Suppressor macrophage treated with lipopolysaccharide for 1 hour (primary cell): ENCODE measurements at regions not wholly inside any gene's neighbourhood (a gene's known extent, or its start where the extent isn't known, plus 50 kb on each side); places are given as distances from the start of the nearest gene placed in this dataset.
"Not testable (repeated sequence)": the region's sequence is repeated elsewhere in the genome, so short reads cannot be mapped to it uniquely, and the experiment has no call there.

ENCODE experiments used
- DNase-seq, 3 donors: peaks; one replicate each; pipeline ENCODE4 v3.0.0-alpha.2; 2020 to 2022

GRCh38 chr12:5166976-5167375 is 123.3 kb downstream of the KCNA5 start:
- DNase-seq = no peak

GRCh38 chr12:5168148-5168547 is 124.5 kb downstream of the KCNA5 start:
- DNase-seq = no peak

GRCh38 chr12:5170844-5171243 is 127.2 kb downstream of the KCNA5 start:
- DNase-seq = no peak

GRCh38 chr12:5171701-5172100 is 128.0 kb downstream of the KCNA5 start:
- DNase-seq = peak; percentile 25 to 49 (median 42)

GRCh38 chr12:5172886-5173285 is 129.2 kb downstream of the KCNA5 start:
- DNase-seq = no peak

GRCh38 chr12:5173511-5174011 is 129.9 kb downstream of the KCNA5 start:
- no peak for DNase-seq

- not testable (repeated sequence) for DNase-seq
Measured at GRCh38 chr12:5175415-5175814, 131.7 kb downstream of the KCNA5 start.

- peak; percentile 73 to 77 (median 76) for DNase-seq
Measured at GRCh38 chr12:5176036-5176435, 132.4 kb downstream of the KCNA5 start.

GRCh38 chr12:5177096-5177495 is 133.4 kb downstream of the KCNA5 start:
- no peak for DNase-seq

- no peak for DNase-seq
Measured at GRCh38 chr12:5177731-5178130, 134.1 kb downstream of the KCNA5 start.

GRCh38 chr12:5178571-5178970 is 134.9 kb downstream of the KCNA5 start:
- DNase-seq = no peak

GRCh38 chr12:5180496-5180895 is 136.8 kb downstream of the KCNA5 start:
- no peak for DNase-seq

GRCh38 chr12:5184186-5184585 is 140.5 kb downstream of the KCNA5 start:
- no peak for DNase-seq

- no peak for DNase-seq
Measured at GRCh38 chr12:5185435-5186069, 141.9 kb downstream of the KCNA5 start.

GRCh38 chr12:5186715-5187114 is 143.0 kb downstream of the KCNA5 start:
- DNase-seq = no peak

GRCh38 chr12:5187136-5187535 is 143.5 kb downstream of the KCNA5 start:
- DNase-seq = no peak

GRCh38 chr12:5188472-5188871 is 144.8 kb downstream of the KCNA5 start:
- no peak for DNase-seq

- no peak for DNase-seq
Measured at GRCh38 chr12:5189173-5189572, 145.5 kb downstream of the KCNA5 start.

GRCh38 chr12:5191803-5192538 is 148.3 kb downstream of the KCNA5 start:
- DNase-seq = no peak

GRCh38 chr12:5192726-5193125 is 149.0 kb downstream of the KCNA5 start:
- no peak for DNase-seq

GRCh38 chr12:5194306-5194705 is 150.6 kb downstream of the KCNA5 start:
- DNase-seq = no peak

- no peak for DNase-seq
Measured at GRCh38 chr12:5195244-5195643, 151.6 kb downstream of the KCNA5 start.

GRCh38 chr12:5195691-5196090 is 152.0 kb downstream of the KCNA5 start:
- DNase-seq = no peak

- no peak for DNase-seq
Measured at GRCh38 chr12:5197131-5197530, 153.5 kb downstream of the KCNA5 start.

- DNase-seq = no peak
Measured at GRCh38 chr12:5197656-5198055, 154.0 kb downstream of the KCNA5 start.
